Progenitor cell of endocrine pancreas (in vitro differentiated cells): ENCODE measurements at regions not wholly inside any gene's neighbourhood (a gene's known extent, or its start where the extent isn't known, plus 50 kb on each side); places are given as distances from the start of the nearest gene placed in this dataset.

Experiments
- DNase-seq: peaks from one replicate; pipeline ENCODE4 v3.0.0; 2021; ENCODE audit warnings: low spot score; ENCODE audit not compliant: unreplicated experiment
- H3K27ac Mint-ChIP-seq: 2 replicates; pipeline ENCODE4 v1.8.0; 2021; ENCODE audit warnings: mild to moderate bottlenecking, moderate library complexity, mixed read lengths
- H3K27me3 Mint-ChIP-seq: 2 replicates; pipeline ENCODE4 v1.8.0; 2021; ENCODE audit warnings: mixed read lengths
- H3K36me3 Mint-ChIP-seq: 2 replicates; pipeline ENCODE4 v1.8.0; 2022; ENCODE audit warnings: mixed read lengths; ENCODE audit not compliant: insufficient read depth
- H3K4me1 Mint-ChIP-seq: 2 replicates; pipeline ENCODE4 v1.8.0; 2021; ENCODE audit warnings: low read depth, mixed read lengths
- H3K4me3 Mint-ChIP-seq: 2 replicates; pipeline ENCODE4 v1.8.0; 2021; ENCODE audit warnings: low read depth, mild to moderate bottlenecking, moderate library complexity, mixed read lengths
- H3K9me3 Mint-ChIP-seq: 2 replicates; pipeline ENCODE4 v1.8.0; 2021; ENCODE audit warnings: low read depth, mixed read lengths
- CTCF ChIP-seq: fragments of 200-600 bp; sonication (generic); IDR thresholded peaks from one replicate; pipeline ENCODE4 v1.5.0; 2021; ENCODE audit warnings: antibody characterized with exemption, mild to moderate bottlenecking; ENCODE audit not compliant: unreplicated experiment

- peaks cover 24% of the 10 kb centered on the region for H3K27me3 Mint-ChIP-seq
- H3K27ac Mint-ChIP-seq: no peak overlapping the region
- no peak overlapping the region for H3K4me3 Mint-ChIP-seq
- no peaks in the 10 kb centered on the region for H3K4me1 Mint-ChIP-seq
- H3K9me3 Mint-ChIP-seq: no peaks in the 10 kb centered on the region
- DNase-seq: no peak
- no peak for TF ChIP-seq CTCF
- no peaks in the 10 kb centered on the region for H3K36me3 Mint-ChIP-seq
Observed at GRCh38 chr14:65964366-65964765, 521.8 kb upstream of the CCDC196 start.

GRCh38 chr14:65966188-65966587 lies 520.0 kb upstream of the CCDC196 start:
- Mint-ChIP-seq H3K36me3 (no peaks in the 10 kb centered on the region), H3K27me3 (peaks cover 14% of the 10 kb centered on the region), H3K27ac (no peak overlapping the region), H3K9me3 (no peaks in the 10 kb centered on the region), H3K4me3 (no peak overlapping the region), H3K4me1 (no peaks in the 10 kb centered on the region)
- DNase-seq: no peak
- no peak for TF ChIP-seq CTCF

- no peaks in the 10 kb centered on the region for H3K36me3 Mint-ChIP-seq
- no peak for DNase-seq
- no peak overlapping the region for H3K27ac Mint-ChIP-seq
- no peak for TF ChIP-seq CTCF
- H3K4me1 Mint-ChIP-seq: peaks cover 1% of the 10 kb centered on the region
- H3K4me3 Mint-ChIP-seq: no peak overlapping the region
- H3K9me3 Mint-ChIP-seq: no peaks in the 10 kb centered on the region
- peaks cover 6% of the 10 kb centered on the region for H3K27me3 Mint-ChIP-seq
Observed at GRCh38 chr14:65972346-65972870, 513.8 kb upstream of the CCDC196 start.

GRCh38 chr14:65972891-65973290 lies 513.3 kb upstream of the CCDC196 start:
- Mint-ChIP-seq H3K9me3 (no peaks in the 10 kb centered on the region), H3K4me1 (peaks cover 1% of the 10 kb centered on the region), H3K27me3 (peaks cover 3% of the 10 kb centered on the region), H3K27ac (no peak overlapping the region), H3K4me3 (no peak overlapping the region), H3K36me3 (no peaks in the 10 kb centered on the region)
- no peak for TF ChIP-seq CTCF
- no peak for DNase-seq

GRCh38 chr14:65975865-65976264 lies 510.3 kb upstream of the CCDC196 start:
- TF ChIP-seq CTCF: no peak
- H3K4me3 Mint-ChIP-seq: no peak overlapping the region
- H3K27ac Mint-ChIP-seq: no peak overlapping the region
- peaks cover 13% of the 10 kb centered on the region for H3K9me3 Mint-ChIP-seq
- H3K4me1 Mint-ChIP-seq: peaks cover 1% of the 10 kb centered on the region
- DNase-seq: no peak
- H3K36me3 Mint-ChIP-seq: no peaks in the 10 kb centered on the region
- H3K27me3 Mint-ChIP-seq: peaks cover 3% of the 10 kb centered on the region
